ENCODE measurements at regions not wholly inside any gene's neighbourhood (a gene's known extent, or its start where the extent isn't known, plus 50 kb on each side); places are given as distances from the start of the nearest gene placed in this dataset.

GRCh38 chr7:79854621-79855020 is 280.0 kb upstream of the GNAI1 start:
- Histone ChIP-seq H3K36me3 (ENCODE audit: control insufficient read depth in 1 of 2, insufficient read depth in 2 of 2, low read length in 2 of 2) (no peaks in the 10 kb centered on the region), H3K9ac (ENCODE audit: low read length) (no peak overlapping the region), H3K27ac (ENCODE audit: low read depth, low read length) (no peak overlapping the region), H3K9me3 (ENCODE audit: insufficient read depth, low read depth, low read length) (no peaks in the 10 kb centered on the region), H2AFZ (ENCODE audit: insufficient read depth, low read length, poor library complexity) (no peak overlapping the region), H2AK5ac (ENCODE audit: low read length) (no peak overlapping the region), H3K4ac (ENCODE audit: low read depth, low read length) (no peak overlapping the region), H4K12ac (ENCODE audit: low read depth, low read length) (no peak overlapping the region), H3K14ac (ENCODE audit: low read length) (no peak overlapping the region), H3K18ac (ENCODE audit: low read length) (no peak overlapping the region), H3K23ac (ENCODE audit: low read length) (no peak overlapping the region), H3K27me3 (ENCODE audit: insufficient read depth, low read length) (no peaks in the 10 kb centered on the region), H2BK12ac (ENCODE audit: low read length) (no peak overlapping the region), H2BK120ac (ENCODE audit: insufficient read depth, low read length, poor library complexity) (no peak overlapping the region), H3K79me1 (ENCODE audit: low read length) (no peaks in the 10 kb centered on the region), H4K8ac (ENCODE audit: low read depth, low read length) (no peak overlapping the region), H3K79me2 (ENCODE audit: control insufficient read depth, insufficient read depth, low read length, poor library complexity) (no peaks in the 10 kb centered on the region), H2BK5ac (ENCODE audit: low read depth, low read length, poor library complexity) (no peak overlapping the region), H3K4me1 (ENCODE audit: control insufficient read depth in 1 of 2, insufficient read depth in 2 of 2, low read length in 2 of 2) (no peaks in the 10 kb centered on the region), H3K4me3 (ENCODE audit: low read depth, low read length) (no peak overlapping the region), H4K91ac (ENCODE audit: low read depth, low read length) (no peak overlapping the region), H3K4me2 (ENCODE audit: low read length) (no peak overlapping the region)
- DNase-seq, result peak in 1 of 2 donors; percentile 68
- no CpG with 5 or more reads among the region's 2 CpGs for WGBS (ENCODE audit: extremely low coverage, insufficient coverage, insufficient read length)

- Histone ChIP-seq H3K9me3 (ENCODE audit: insufficient read depth, low read depth, low read length) (no peaks in the 10 kb centered on the region), H4K8ac (ENCODE audit: low read depth, low read length) (no peak overlapping the region), H3K14ac (ENCODE audit: low read length) (no peak overlapping the region), H2BK5ac (ENCODE audit: low read depth, low read length, poor library complexity) (no peak overlapping the region), H3K18ac (ENCODE audit: low read length) (no peak overlapping the region), H3K36me3 (ENCODE audit: control insufficient read depth in 1 of 2, insufficient read depth in 2 of 2, low read length in 2 of 2) (no peaks in the 10 kb centered on the region), H3K4me1 (ENCODE audit: control insufficient read depth in 1 of 2, insufficient read depth in 2 of 2, low read length in 2 of 2) (no peaks in the 10 kb centered on the region), H3K4ac (ENCODE audit: low read depth, low read length) (no peak overlapping the region), H3K79me2 (ENCODE audit: control insufficient read depth, insufficient read depth, low read length, poor library complexity) (no peaks in the 10 kb centered on the region), H2AFZ (ENCODE audit: insufficient read depth, low read length, poor library complexity) (no peak overlapping the region), H3K27me3 (ENCODE audit: insufficient read depth, low read length) (no peaks in the 10 kb centered on the region), H3K27ac (ENCODE audit: low read depth, low read length) (no peak overlapping the region), H4K12ac (ENCODE audit: low read depth, low read length) (no peak overlapping the region), H3K79me1 (ENCODE audit: low read length) (no peaks in the 10 kb centered on the region), H3K9ac (ENCODE audit: low read length) (no peak overlapping the region), H3K23ac (ENCODE audit: low read length) (no peak overlapping the region), H4K91ac (ENCODE audit: low read depth, low read length) (no peak overlapping the region), H3K4me3 (ENCODE audit: low read depth, low read length) (no peak overlapping the region), H3K4me2 (ENCODE audit: low read length) (no peak overlapping the region), H2BK12ac (ENCODE audit: low read length) (no peak overlapping the region), H2AK5ac (ENCODE audit: low read length) (no peak overlapping the region), H2BK120ac (ENCODE audit: insufficient read depth, low read length, poor library complexity) (no peak overlapping the region)
- WGBS (ENCODE audit: extremely low coverage, insufficient coverage, insufficient read length), result no CpG with 5 or more reads among the region's 1 CpG
- DNase-seq, result no peak
These were observed 296.7 kb upstream of the GNAI1 start for GRCh38 chr7:79837915-79838314.

GRCh38 chr7:79833616-79834015 is 301.0 kb upstream of the GNAI1 start:
- Histone ChIP-seq H3K36me3 (ENCODE audit: control insufficient read depth in 1 of 2, insufficient read depth in 2 of 2, low read length in 2 of 2) (no peaks in the 10 kb centered on the region), H3K18ac (ENCODE audit: low read length) (no peak overlapping the region), H3K4ac (ENCODE audit: low read depth, low read length) (no peak overlapping the region), H3K9me3 (ENCODE audit: insufficient read depth, low read depth, low read length) (no peaks in the 10 kb centered on the region), H3K27me3 (ENCODE audit: insufficient read depth, low read length) (no peaks in the 10 kb centered on the region), H4K12ac (ENCODE audit: low read depth, low read length) (no peak overlapping the region), H4K91ac (ENCODE audit: low read depth, low read length) (no peak overlapping the region), H3K4me3 (ENCODE audit: low read depth, low read length) (no peak overlapping the region), H3K9ac (ENCODE audit: low read length) (no peak overlapping the region), H3K27ac (ENCODE audit: low read depth, low read length) (no peak overlapping the region), H2BK120ac (ENCODE audit: insufficient read depth, low read length, poor library complexity) (no peak overlapping the region), H2AK5ac (ENCODE audit: low read length) (no peak overlapping the region), H3K23ac (ENCODE audit: low read length) (no peak overlapping the region), H2BK5ac (ENCODE audit: low read depth, low read length, poor library complexity) (no peak overlapping the region), H3K4me1 (ENCODE audit: control insufficient read depth in 1 of 2, insufficient read depth in 2 of 2, low read length in 2 of 2) (no peaks in the 10 kb centered on the region), H2AFZ (ENCODE audit: insufficient read depth, low read length, poor library complexity) (no peak overlapping the region), H4K8ac (ENCODE audit: low read depth, low read length) (no peak overlapping the region), H3K79me1 (ENCODE audit: low read length) (no peaks in the 10 kb centered on the region), H3K79me2 (ENCODE audit: control insufficient read depth, insufficient read depth, low read length, poor library complexity) (no peaks in the 10 kb centered on the region), H3K14ac (ENCODE audit: low read length) (no peak overlapping the region), H2BK12ac (ENCODE audit: low read length) (no peak overlapping the region), H3K4me2 (ENCODE audit: low read length) (no peak overlapping the region)
- no peak for DNase-seq
- WGBS (ENCODE audit: extremely low coverage, insufficient coverage, insufficient read length), result no CpG with 5 or more reads among the region's 1 CpG

DNA sequence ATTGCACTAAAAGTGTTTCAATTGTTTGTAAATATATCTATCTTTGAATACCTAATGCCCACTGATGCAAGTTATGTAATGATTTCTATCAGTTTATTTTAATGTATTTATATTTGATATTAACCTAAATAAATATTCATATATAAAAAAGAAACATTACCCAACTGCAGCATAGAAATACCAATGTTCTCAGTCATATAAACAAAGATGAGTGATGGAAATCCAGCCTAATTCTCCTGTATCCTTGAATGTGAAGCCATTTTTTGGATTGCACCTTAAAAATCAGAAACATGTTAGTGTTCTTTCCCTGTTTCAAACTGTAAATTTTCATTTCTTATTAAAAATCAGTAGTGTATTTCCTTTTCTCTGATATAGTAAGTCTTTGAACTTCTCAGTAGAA is 305.8 kb upstream of the GNAI1 start:
- DNase-seq, result no peak
- H3K9me3 ChIP-seq (ENCODE audit: insufficient read depth, low read depth, low read length), result no peaks in the 10 kb centered on the region
- H2BK5ac ChIP-seq (ENCODE audit: low read depth, low read length, poor library complexity), result no peak overlapping the region
- H4K8ac ChIP-seq (ENCODE audit: low read depth, low read length), result no peak overlapping the region
- H2BK120ac ChIP-seq (ENCODE audit: insufficient read depth, low read length, poor library complexity), result no peak overlapping the region
- H3K18ac ChIP-seq (ENCODE audit: low read length), result no peak overlapping the region
- H3K23ac ChIP-seq (ENCODE audit: low read length), result no peak overlapping the region
- no peak overlapping the region for H3K9ac ChIP-seq (ENCODE audit: low read length)
- no peaks in the 10 kb centered on the region for H3K79me2 ChIP-seq (ENCODE audit: control insufficient read depth, insufficient read depth, low read length, poor library complexity)
- H3K27ac ChIP-seq (ENCODE audit: low read depth, low read length), result no peak overlapping the region
- H3K4me2 ChIP-seq (ENCODE audit: low read length), result no peak overlapping the region
- H3K4me1 ChIP-seq (ENCODE audit: control insufficient read depth in 1 of 2, insufficient read depth in 2 of 2, low read length in 2 of 2), result no peaks in the 10 kb centered on the region
- H4K91ac ChIP-seq (ENCODE audit: low read depth, low read length), result no peak overlapping the region
- no peaks in the 10 kb centered on the region for H3K79me1 ChIP-seq (ENCODE audit: low read length)
- no peak overlapping the region for H3K4me3 ChIP-seq (ENCODE audit: low read depth, low read length)
- H3K14ac ChIP-seq (ENCODE audit: low read length), result no peak overlapping the region
- no peak overlapping the region for H2BK12ac ChIP-seq (ENCODE audit: low read length)
- no peak overlapping the region for H3K4ac ChIP-seq (ENCODE audit: low read depth, low read length)
- no peak overlapping the region for H2AK5ac ChIP-seq (ENCODE audit: low read length)
- no peaks in the 10 kb centered on the region for H3K27me3 ChIP-seq (ENCODE audit: insufficient read depth, low read length)
- no peaks in the 10 kb centered on the region for H3K36me3 ChIP-seq (ENCODE audit: control insufficient read depth in 1 of 2, insufficient read depth in 2 of 2, low read length in 2 of 2)
- no peak overlapping the region for H4K12ac ChIP-seq (ENCODE audit: low read depth, low read length)
- H2AFZ ChIP-seq (ENCODE audit: insufficient read depth, low read length, poor library complexity), result no peak overlapping the region

Data from trophoblast cell (in vitro differentiated cells and primary cell).